CD4-positive, alpha-beta memory T cell (primary cell): ENCODE measurements at regions not wholly inside any gene's neighbourhood (a gene's known extent, or its start where the extent isn't known, plus 50 kb on each side); places are given as distances from the start of the nearest gene placed in this dataset.

Source experiments
- CTCF ChIA-PET: fragments of 350-600 bp; sonication (Branson Sonifier 250); formaldehyde crosslinking; loops from one replicate; lab custom pipeline; 2021; ENCODE audit warnings: inconsistent platforms; ENCODE audit not compliant: partially characterized antibody; lab: Charles Lee
- POLR2A ChIA-PET: fragments of 350-600 bp; sonication (Branson Sonifier 250); formaldehyde crosslinking; loops from one replicate; lab custom pipeline; 2021; ENCODE audit not compliant: partially characterized antibody; lab: Charles Lee
- DNase-seq, 5 donors: peaks; one replicate each; pipeline versions ENCODE4 v3.0.0 to v3.0.0-alpha.2; 2020 to 2022; ENCODE audit warnings: mixed read lengths in 1 of 5
- H3K27ac ChIP-seq: one replicate; pipeline ENCODE4 v1.7.0; 2013; ENCODE audit warnings: low read depth, low read length
- H3K27me3 ChIP-seq: 2 replicates; pipeline ENCODE4 v1.7.0; 2013; ENCODE audit warnings: mild to moderate bottlenecking, low read length, moderate library complexity; ENCODE audit not compliant: insufficient read depth
- H3K36me3 ChIP-seq: 2 replicates; pipeline ENCODE4 v1.7.0; 2013; ENCODE audit warnings: mild to moderate bottlenecking, low read length, moderate library complexity; ENCODE audit not compliant: insufficient read depth
- H3K4me1 ChIP-seq: 2 replicates; pipeline ENCODE4 v1.7.0; 2013; ENCODE audit warnings: mild to moderate bottlenecking, low read length, moderate library complexity; ENCODE audit not compliant: insufficient read depth
- H3K4me3 ChIP-seq, 2 donors: one replicate each; pipeline ENCODE4 v1.7.0; 2013; ENCODE audit warnings: low read length in 2 of 2, mild to moderate bottlenecking in 1 of 2
- H3K9me3 ChIP-seq, 2 donors: one replicate each; pipeline ENCODE4 v1.7.0; 2013; ENCODE audit warnings: low read length in 2 of 2, control low read depth in 1 of 2; ENCODE audit not compliant: control insufficient read depth in 1 of 2
- H3K27ac Mint-ChIP-seq, 7 donors: one replicate each; pipeline ENCODE4 v1.8.0; 2020 to 2021; ENCODE audit warnings: mixed read lengths in 7 of 7, mild to moderate bottlenecking in 6 of 7, inconsistent platforms in 3 of 7, moderate library complexity in 3 of 7
- H3K27me3 Mint-ChIP-seq, 2 donors: one replicate each; pipeline ENCODE4 v1.8.0; 2020 to 2021; ENCODE audit warnings: mixed read lengths in 2 of 2
- H3K36me3 Mint-ChIP-seq, 2 donors: one replicate each; pipeline ENCODE4 v1.8.0; 2020 to 2021; ENCODE audit warnings: mixed read lengths in 2 of 2, inconsistent platforms in 1 of 2, mild to moderate bottlenecking in 1 of 2
- H3K4me1 Mint-ChIP-seq, 4 donors: one replicate each; pipeline ENCODE4 v1.8.0; 2020 to 2021; ENCODE audit warnings: mixed read lengths in 4 of 4, mild to moderate bottlenecking in 1 of 4
- H3K4me3 Mint-ChIP-seq, 8 donors: one replicate each; pipeline ENCODE4 v1.8.0; 2020 to 2021; ENCODE audit warnings: mixed read lengths in 8 of 8, mild to moderate bottlenecking in 7 of 8, moderate library complexity in 6 of 8, inconsistent platforms in 3 of 8
- H3K9me3 Mint-ChIP-seq, 8 donors: one replicate each; pipeline ENCODE4 v1.8.0; 2020 to 2021; ENCODE audit warnings: mixed read lengths in 8 of 8, mild to moderate bottlenecking in 5 of 8, inconsistent platforms in 3 of 8, moderate library complexity in 1 of 8
- intact Hi-C: fragments of 100-400 bp; cut with micrococcal nuclease; formaldehyde crosslinking; loops from one replicate; pipeline ENCODE4 v1.15.1; 2023

DNA sequence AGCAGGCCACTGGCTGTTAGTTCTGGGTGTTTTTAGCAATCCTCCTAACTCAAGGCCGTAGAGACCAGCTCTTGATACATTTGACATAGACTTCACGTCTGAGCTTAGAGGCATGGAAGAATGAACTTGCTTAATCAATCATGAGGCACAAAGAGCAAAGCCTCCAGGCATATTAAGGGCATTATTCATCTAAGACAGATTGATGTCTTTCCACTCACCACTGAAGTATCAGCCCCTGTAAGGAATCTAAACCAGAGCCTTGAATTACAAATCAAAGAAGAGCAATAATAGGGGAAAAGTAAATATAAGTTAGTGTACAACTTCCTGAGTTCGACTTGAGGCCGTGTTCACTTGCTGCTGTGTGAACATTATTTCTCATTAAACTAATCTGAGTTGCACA lies 1470.7 kb downstream of the AACS start:
- no peak overlapping the region for H3K27ac ChIP-seq
- no peak overlapping the region for H3K27ac Mint-ChIP-seq
- H3K36me3 ChIP-seq: no peaks in the 10 kb centered on the region
- peaks cover 0 to 3% (median 0%) of the 10 kb centered on the region in 8 donors for H3K9me3 Mint-ChIP-seq
- POLR2A ChIA-PET: no interaction called here
- CTCF ChIA-PET: no interaction called here
- H3K27me3 ChIP-seq: no peaks in the 10 kb centered on the region
- no peak for DNase-seq
- no peak overlapping the region for H3K4me3 Mint-ChIP-seq
- no peaks in the 10 kb centered on the region for H3K27me3 Mint-ChIP-seq
- H3K4me3 ChIP-seq: no peak overlapping the region
- H3K9me3 ChIP-seq: no peaks in the 10 kb centered on the region
- H3K36me3 Mint-ChIP-seq: no peaks in the 10 kb centered on the region
- intact Hi-C loops: no loop called here
- H3K4me1 ChIP-seq: no peaks in the 10 kb centered on the region
- no peaks in the 10 kb centered on the region for H3K4me1 Mint-ChIP-seq

DNA sequence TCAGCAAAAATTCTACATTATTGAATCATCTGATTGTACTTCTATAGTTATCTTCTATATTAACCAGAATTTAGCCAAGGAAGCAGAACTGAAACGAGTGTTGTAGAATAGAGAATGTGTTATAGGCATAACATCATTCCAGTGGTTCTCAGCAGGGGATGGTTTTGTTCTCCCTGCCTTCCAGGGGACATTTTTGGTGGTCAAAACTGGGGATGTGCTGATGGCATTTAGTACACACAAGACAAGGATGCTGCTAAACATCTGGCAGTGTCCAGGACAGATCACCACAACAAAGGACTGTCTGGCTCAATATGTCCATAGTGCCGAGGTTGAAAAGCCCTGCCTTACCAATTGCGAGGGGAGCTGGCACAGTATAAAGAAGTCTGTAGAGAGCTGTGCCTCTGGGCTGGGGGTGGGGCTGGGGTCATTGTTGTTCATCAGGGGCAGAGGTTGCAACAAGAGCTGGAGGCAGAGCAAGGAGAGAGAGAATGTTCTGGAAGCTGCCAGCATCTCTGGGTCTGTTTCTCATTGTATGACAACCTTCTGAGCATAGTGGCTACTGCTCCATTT lies 1472.8 kb downstream of the AACS start:
- H3K4me3 ChIP-seq: no peak overlapping the region
- H3K27ac ChIP-seq: no peak overlapping the region
- no peaks in the 10 kb centered on the region for H3K27me3 Mint-ChIP-seq
- peaks cover 0 to 3% (median 0%) of the 10 kb centered on the region in 8 donors for H3K9me3 Mint-ChIP-seq
- intact Hi-C loops: no loop called here
- no peaks in the 10 kb centered on the region for H3K27me3 ChIP-seq
- H3K4me1 Mint-ChIP-seq: no peaks in the 10 kb centered on the region
- peak overlapping the region in 1 of 8 donors; percentile 34 for H3K4me3 Mint-ChIP-seq
- ChIA-PET CTCF (no interaction called here), POLR2A (no interaction called here)
- DNase-seq: no peak
- no peaks in the 10 kb centered on the region for H3K9me3 ChIP-seq
- H3K36me3 ChIP-seq: no peaks in the 10 kb centered on the region
- H3K4me1 ChIP-seq: no peaks in the 10 kb centered on the region
- no peak overlapping the region for H3K27ac Mint-ChIP-seq
- H3K36me3 Mint-ChIP-seq: no peaks in the 10 kb centered on the region

DNA sequence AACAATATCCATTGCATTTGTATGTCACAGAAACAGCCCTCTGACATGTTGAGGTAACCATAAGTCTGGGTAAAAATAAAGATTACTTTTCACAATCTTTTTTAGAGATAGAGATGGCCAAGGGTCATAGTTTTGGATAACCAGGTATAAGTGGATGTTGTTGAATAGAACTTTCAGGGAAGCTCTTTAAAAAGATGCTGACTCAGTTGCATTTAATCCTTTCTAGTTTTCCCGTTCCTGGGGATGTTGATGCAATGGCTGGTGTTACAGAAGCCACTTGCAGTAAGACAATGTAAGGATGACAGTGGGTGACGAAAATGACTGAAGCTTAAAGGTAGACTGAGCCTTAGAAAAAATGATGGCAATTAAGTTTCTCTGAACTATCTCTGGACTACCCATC lies 1473.7 kb downstream of the AACS start:
- CTCF ChIA-PET: no interaction called here
- Histone ChIP-seq H3K27me3 (no peaks in the 10 kb centered on the region), H3K4me3 (no peak overlapping the region), H3K27ac (no peak overlapping the region), H3K4me1 (no peaks in the 10 kb centered on the region), H3K9me3 (no peaks in the 10 kb centered on the region), H3K36me3 (no peaks in the 10 kb centered on the region)
- Mint-ChIP-seq H3K9me3 (peaks cover 0 to 3% (median 0%) of the 10 kb centered on the region in 8 donors), H3K4me1 (no peaks in the 10 kb centered on the region), H3K27ac (no peak overlapping the region), H3K36me3 (no peaks in the 10 kb centered on the region), H3K27me3 (no peaks in the 10 kb centered on the region), H3K4me3 (no peak overlapping the region)
- POLR2A ChIA-PET: no interaction called here
- DNase-seq: no peak
- intact Hi-C loops: no loop called here

DNA sequence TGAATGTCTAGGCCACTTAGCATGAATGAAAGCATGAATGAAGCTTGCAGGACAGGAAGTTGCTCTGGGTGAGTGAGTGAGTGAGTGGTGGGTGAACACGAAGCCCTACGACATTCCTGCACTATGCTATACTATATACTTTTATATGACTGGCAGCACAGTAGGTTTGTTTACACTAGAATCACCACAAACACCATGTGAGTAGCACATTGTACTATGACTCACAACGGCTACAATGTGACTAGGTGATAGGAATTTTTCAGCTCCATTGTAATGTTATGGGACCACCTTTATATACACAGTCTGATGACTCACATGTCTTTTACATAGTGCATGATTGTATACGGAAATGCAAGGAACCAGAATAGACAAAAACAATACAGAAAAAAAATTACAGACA lies 1480.2 kb downstream of the AACS start:
- no peak overlapping the region for H3K27ac Mint-ChIP-seq
- Histone ChIP-seq H3K9me3 (no peaks in the 10 kb centered on the region), H3K4me1 (no peaks in the 10 kb centered on the region), H3K27me3 (no peaks in the 10 kb centered on the region), H3K27ac (no peak overlapping the region), H3K36me3 (no peaks in the 10 kb centered on the region), H3K4me3 (no peak overlapping the region)
- no peak overlapping the region for H3K4me3 Mint-ChIP-seq
- intact Hi-C loops: no loop called here
- no peak for DNase-seq
- no peaks in the 10 kb centered on the region for H3K36me3 Mint-ChIP-seq
- H3K4me1 Mint-ChIP-seq: no peaks in the 10 kb centered on the region
- H3K9me3 Mint-ChIP-seq: peaks cover 0 to 8% (median 0%) of the 10 kb centered on the region in 8 donors
- ChIA-PET CTCF (no interaction called here), POLR2A (no interaction called here)
- peaks cover 0 to 2% of the 10 kb centered on the region in 2 donors for H3K27me3 Mint-ChIP-seq

DNA sequence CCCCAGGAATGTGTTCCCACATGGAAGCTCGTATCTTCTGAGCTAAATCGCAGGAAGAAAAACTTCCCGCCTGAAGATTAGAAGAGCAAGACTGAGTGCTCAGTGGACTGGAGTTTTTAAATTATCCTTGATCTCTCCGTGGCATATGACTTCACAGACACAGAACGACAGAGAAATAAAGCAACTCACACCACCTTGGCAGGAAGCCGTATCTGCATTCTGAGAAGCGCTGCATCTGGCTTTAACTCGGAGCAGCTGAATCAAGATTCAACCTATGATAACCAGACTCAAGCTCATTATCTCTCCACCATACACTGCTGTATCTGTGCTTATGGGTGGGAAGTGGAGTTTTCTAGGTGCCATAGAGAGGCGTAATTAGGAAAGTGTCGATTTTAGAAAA lies 1482.7 kb downstream of the AACS start:
- Mint-ChIP-seq H3K36me3 (no peaks in the 10 kb centered on the region), H3K27ac (no peak overlapping the region), H3K9me3 (peaks cover 0 to 5% (median 0%) of the 10 kb centered on the region in 8 donors), H3K4me3 (no peak overlapping the region), H3K4me1 (no peaks in the 10 kb centered on the region), H3K27me3 (peaks cover 0 to 2% of the 10 kb centered on the region in 2 donors)
- H3K4me3 ChIP-seq: no peak overlapping the region
- DNase-seq: no peak
- no peak overlapping the region for H3K27ac ChIP-seq
- no peaks in the 10 kb centered on the region for H3K36me3 ChIP-seq
- ChIA-PET POLR2A (no interaction called here), CTCF (interaction anchor here (0.6 kb wide), 1 partner anchor 301 kb away, joined by 4 read pairs; no protein-coding TSS in a partner anchor)
- H3K4me1 ChIP-seq: no peaks in the 10 kb centered on the region
- intact Hi-C loops: no loop called here
- no peaks in the 10 kb centered on the region for H3K9me3 ChIP-seq
- H3K27me3 ChIP-seq: no peaks in the 10 kb centered on the region

DNA sequence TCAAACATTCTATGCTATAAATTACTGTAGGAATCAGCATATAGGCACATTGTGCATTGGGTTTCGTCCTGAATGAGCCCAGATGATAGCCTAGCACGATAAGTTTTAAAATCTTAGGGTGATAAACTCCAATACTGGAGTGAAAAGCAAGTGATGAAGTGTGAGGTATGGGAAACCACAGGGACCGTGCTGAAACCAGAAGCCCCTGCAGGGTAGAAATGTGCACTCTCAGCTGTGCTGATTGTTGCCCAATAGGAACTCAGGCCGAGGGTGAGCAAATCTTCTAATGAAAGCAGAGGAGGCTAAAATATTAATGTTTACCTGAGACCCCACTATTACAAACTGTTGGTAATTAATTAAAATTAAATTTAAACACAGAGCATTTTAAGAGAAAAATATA lies 1486.6 kb downstream of the AACS start:
- Mint-ChIP-seq H3K9me3 (peaks cover 0 to 4% (median 0%) of the 10 kb centered on the region in 8 donors), H3K4me1 (no peaks in the 10 kb centered on the region), H3K4me3 (no peak overlapping the region), H3K27ac (no peak overlapping the region), H3K27me3 (peaks cover 0 to 2% of the 10 kb centered on the region in 2 donors), H3K36me3 (no peaks in the 10 kb centered on the region)
- Histone ChIP-seq H3K36me3 (no peaks in the 10 kb centered on the region), H3K4me1 (no peaks in the 10 kb centered on the region), H3K9me3 (no peaks in the 10 kb centered on the region), H3K27me3 (no peaks in the 10 kb centered on the region), H3K4me3 (no peak overlapping the region), H3K27ac (no peak overlapping the region)
- ChIA-PET POLR2A (no interaction called here), CTCF (no interaction called here)
- intact Hi-C loops: no loop called here
- no peak for DNase-seq

DNA sequence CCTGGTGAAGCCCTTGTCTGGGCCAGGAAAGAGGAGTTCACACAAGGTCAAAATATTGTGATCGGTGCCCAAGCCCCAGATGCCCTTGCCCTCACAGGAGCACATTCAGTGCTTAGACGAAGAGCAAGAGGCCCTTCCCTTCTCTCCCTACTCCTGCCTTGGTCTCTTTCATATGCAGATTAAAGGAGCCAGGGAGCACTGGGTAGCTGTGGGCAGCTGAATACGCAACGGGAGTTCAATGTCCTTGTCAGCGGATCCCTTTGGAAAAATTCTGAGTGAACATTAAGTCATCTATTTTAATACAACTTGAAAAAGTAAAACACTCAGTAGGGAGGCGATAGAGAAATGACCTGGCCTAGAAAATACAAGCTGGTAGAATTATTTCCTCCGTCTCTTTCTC lies 1489.4 kb downstream of the AACS start:
- Mint-ChIP-seq H3K4me3 (no peak overlapping the region), H3K36me3 (no peaks in the 10 kb centered on the region), H3K4me1 (no peaks in the 10 kb centered on the region), H3K27me3 (peaks cover 0 to under 1% of the 10 kb centered on the region in 2 donors), H3K9me3 (peaks cover 0 to 4% (median 0%) of the 10 kb centered on the region in 8 donors), H3K27ac (no peak overlapping the region)
- POLR2A ChIA-PET: no interaction called here
- Histone ChIP-seq H3K4me1 (no peaks in the 10 kb centered on the region), H3K27ac (no peak overlapping the region), H3K9me3 (no peaks in the 10 kb centered on the region), H3K36me3 (no peaks in the 10 kb centered on the region), H3K4me3 (no peak overlapping the region), H3K27me3 (no peaks in the 10 kb centered on the region)
- DNase-seq: no peak
- intact Hi-C loops: no loop called here
- CTCF ChIA-PET: no interaction called here

DNA sequence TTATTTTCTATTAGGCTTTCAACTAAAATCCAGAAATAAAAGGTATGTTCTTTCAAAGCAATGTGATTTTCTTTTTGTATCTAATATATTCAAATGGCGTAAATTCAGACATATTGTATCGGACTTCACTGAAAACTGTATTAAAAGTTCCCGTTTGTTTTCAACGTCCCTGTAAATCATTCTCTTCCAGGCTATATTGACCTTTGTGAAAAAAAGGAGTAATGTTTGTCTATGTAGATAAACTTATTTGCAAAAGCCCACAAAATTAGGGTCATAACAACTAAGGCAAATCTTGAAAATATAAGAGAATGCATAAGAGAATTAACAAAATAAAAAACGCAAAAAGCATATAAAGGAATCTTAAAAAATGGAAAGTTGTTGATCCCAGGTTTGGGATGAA lies 1492.4 kb downstream of the AACS start:
- H3K9me3 ChIP-seq: no peaks in the 10 kb centered on the region
- H3K4me3 ChIP-seq: no peak overlapping the region
- Mint-ChIP-seq H3K27me3 (no peaks in the 10 kb centered on the region), H3K4me1 (no peaks in the 10 kb centered on the region), H3K9me3 (peaks cover 0 to 4% (median 0%) of the 10 kb centered on the region in 8 donors), H3K4me3 (no peak overlapping the region), H3K27ac (no peak overlapping the region), H3K36me3 (no peaks in the 10 kb centered on the region)
- CTCF ChIA-PET: no interaction called here
- H3K27ac ChIP-seq: no peak overlapping the region
- intact Hi-C loops: no loop called here
- no peaks in the 10 kb centered on the region for H3K4me1 ChIP-seq
- POLR2A ChIA-PET: no interaction called here
- H3K36me3 ChIP-seq: no peaks in the 10 kb centered on the region
- no peaks in the 10 kb centered on the region for H3K27me3 ChIP-seq
- no peak for DNase-seq
